GM23338 (cell line): ENCODE measurements at regions not wholly inside any gene's neighbourhood (a gene's known extent, or its start where the extent isn't known, plus 50 kb on each side); places are given as distances from the start of the nearest gene placed in this dataset.
A peak's percentile ranks its signal among the peaks of the same experiment; 100 is the strongest.

Source experiments
- ATAC-seq: fragments of 200-7000 bp; cut with Tn5 transposase; 3 replicates; pipeline ENCODE4 v1.9.1; 2020
- DNase-seq: peaks from one replicate; pipeline ENCODE4 v3.0.0-alpha.2; 2015; ENCODE audit warnings: low spot score
- H2AFZ ChIP-seq: fragments of 200-600 bp; sonication (generic); 2 replicates; pipeline ENCODE4 v1.8.0; 2016; ENCODE audit warnings: antibody characterized with exemption, mild to moderate bottlenecking, moderate library complexity
- H3F3A ChIP-seq: fragments of 200-600 bp; sonication (generic); replicated peaks from 2 replicates; pipeline ENCODE4 v1.8.0; 2017; ENCODE audit warnings: antibody characterized with exemption, mixed run types, low read depth
- H3K27ac ChIP-seq: fragments of 200-600 bp; sonication (generic); 2 replicates; pipeline ENCODE4 v1.6.1; 2016; ENCODE audit warnings: low read depth
- H3K27me3 ChIP-seq: fragments of 200-600 bp; sonication (generic); 2 replicates; pipeline ENCODE4 v1.8.0; 2016; ENCODE audit warnings: mild to moderate bottlenecking, mixed run types, moderate library complexity; ENCODE audit not compliant: insufficient read depth
- H3K36me3 ChIP-seq: fragments of 200-600 bp; sonication (generic); 2 replicates; pipeline ENCODE4 v1.8.0; 2016; ENCODE audit warnings: mild to moderate bottlenecking; ENCODE audit not compliant: insufficient read depth
- H3K4me1 ChIP-seq: fragments of 200-600 bp; sonication (generic); 2 replicates; pipeline ENCODE4 v1.8.0; 2016; ENCODE audit warnings: mild to moderate bottlenecking, moderate library complexity; ENCODE audit not compliant: insufficient read depth
- H3K4me2 ChIP-seq: fragments of 200-600 bp; sonication (generic); 2 replicates; pipeline ENCODE4 v1.7.1; 2017; ENCODE audit warnings: mixed run types
- H3K4me3 ChIP-seq: fragments of 200-600 bp; sonication (generic); 2 replicates; pipeline ENCODE4 v1.6.1; 2016; ENCODE audit warnings: mixed run types
- H3K79me2 ChIP-seq: fragments of 200-600 bp; sonication (generic); replicated peaks from 2 replicates; pipeline ENCODE4 v1.8.0; 2017; ENCODE audit warnings: mild to moderate bottlenecking; ENCODE audit not compliant: insufficient read depth
- H3K9me2 ChIP-seq: fragments of 200-600 bp; sonication (generic); 2 replicates; pipeline ENCODE4 v1.8.0; 2017; ENCODE audit not compliant: insufficient read depth
- H4K20me1 ChIP-seq: fragments of 200-600 bp; sonication (generic); replicated peaks from 2 replicates; pipeline ENCODE4 v1.8.0; 2017; ENCODE audit warnings: mild to moderate bottlenecking; ENCODE audit not compliant: insufficient read depth
- H3K27ac Mint-ChIP-seq: 2 replicates; pipeline ENCODE4 v1.8.0; 2020; ENCODE audit warnings: inconsistent platforms, mild to moderate bottlenecking, moderate library complexity, mixed read lengths
- H3K27me3 Mint-ChIP-seq: 3 replicates; pipeline ENCODE4 v1.8.0; 2022; ENCODE audit warnings: low read depth, mild to moderate bottlenecking, moderate library complexity, mixed read lengths, inconsistent platforms; ENCODE audit not compliant: insufficient read depth, poor library complexity
- H3K36me3 Mint-ChIP-seq: 3 replicates; pipeline ENCODE4 v1.8.0; 2021; ENCODE audit warnings: low read depth, mild to moderate bottlenecking, inconsistent platforms, moderate library complexity, mixed read lengths
- H3K4me1 Mint-ChIP-seq: 3 replicates; pipeline ENCODE4 v1.8.0; 2020; ENCODE audit warnings: mild to moderate bottlenecking, inconsistent platforms, mixed read lengths
- H3K4me3 Mint-ChIP-seq: 3 replicates; pipeline ENCODE4 v1.8.0; 2021; ENCODE audit warnings: moderate library complexity, mild to moderate bottlenecking, inconsistent platforms, mixed read lengths
- H3K9me3 Mint-ChIP-seq: 3 replicates; pipeline ENCODE4 v1.8.0; 2020; ENCODE audit warnings: moderate library complexity, mild to moderate bottlenecking, inconsistent platforms, mixed read lengths
- CREB1 ChIP-seq: fragments of 250-450 bp; sonication (Bioruptor Pico); IDR thresholded peaks from 2 replicates; pipeline ENCODE4 v1.5.0; 2020; ENCODE audit warnings: low read depth, mild to moderate bottlenecking, moderate library complexity
- CTCF ChIP-seq, 2 experiments: fragments of 200-600 bp in 1 of 2; sonication (generic) in 1 of 2; conservative IDR thresholded peaks; 2 replicates each; pipeline versions ENCODE4 v1.5.1 to v1.6.1; 2016 to 2017; ENCODE audit warnings: antibody characterized with exemption in 2 of 2, low read depth in 2 of 2, mild to moderate bottlenecking in 2 of 2, moderate library complexity in 1 of 2
- EZH2 ChIP-seq: fragments of 200-600 bp; sonication (generic); IDR thresholded peaks from one replicate; pipeline ENCODE4 v1.8.0; 2017; ENCODE audit warnings: antibody characterized with exemption, mild to moderate bottlenecking, low read depth; ENCODE audit not compliant: unreplicated experiment
- NANOG ChIP-seq: IDR thresholded peaks from 2 replicates; pipeline ENCODE4 v1.6.1; 2016; ENCODE audit warnings: antibody characterized with exemption, borderline replicate concordance
- REST ChIP-seq: IDR thresholded peaks from one replicate; pipeline ENCODE4 v1.6.1; 2018; ENCODE audit warnings: antibody characterized with exemption; ENCODE audit not compliant: unreplicated experiment
- ZNF114 ChIP-seq: fragments of 250-450 bp; sonication (Bioruptor Pico); IDR thresholded peaks from 2 replicates; pipeline ENCODE4 v1.5.0; 2020; ENCODE audit warnings: mild to moderate bottlenecking, moderate library complexity

- Mint-ChIP-seq H3K27ac (no peak overlapping the region), H3K4me1 (peaks cover 23% of the 10 kb centered on the region), H3K4me3 (no peak overlapping the region), H3K27me3 (peaks cover 2% of the 10 kb centered on the region), H3K9me3 (no peaks in the 10 kb centered on the region), H3K36me3 (no peaks in the 10 kb centered on the region)
- ATAC-seq: peak; percentile 82
- no peak overlapping the region for H3K4me2 ChIP-seq
- H3K9me2 ChIP-seq: no peaks in the 10 kb centered on the region
- peaks cover 23% of the 10 kb centered on the region for H3K4me1 ChIP-seq
- H3F3A ChIP-seq: no peaks in the 10 kb centered on the region
- no peaks in the 10 kb centered on the region for H4K20me1 ChIP-seq
- TF ChIP-seq CTCF (conservative IDR thresholded peaks at IDR 0.05; ENCODE audit: low read depth in 2 of 2) (peak; percentile 80 to 88), EZH2 (no peak), REST (no peak)
- H3K79me2 ChIP-seq: no peaks in the 10 kb centered on the region
- H3K36me3 ChIP-seq: no peaks in the 10 kb centered on the region
- DNase-seq: peak; percentile 75
- no peak overlapping the region for H3K4me3 ChIP-seq
- no peak overlapping the region for H2AFZ ChIP-seq
- H3K27ac ChIP-seq: no peak overlapping the region
- H3K27me3 ChIP-seq: no peaks in the 10 kb centered on the region
These were observed 152.8 kb downstream of the DSC3 start for GRCh38 chr18:30889519-30890301.

- Histone ChIP-seq H3K4me1 (peaks cover 23% of the 10 kb centered on the region), H3K79me2 (no peaks in the 10 kb centered on the region), H3F3A (no peaks in the 10 kb centered on the region), H3K4me3 (no peak overlapping the region), H3K4me2 (no peak overlapping the region), H3K36me3 (no peaks in the 10 kb centered on the region), H2AFZ (no peak overlapping the region), H3K9me2 (no peaks in the 10 kb centered on the region), H3K27ac (no peak overlapping the region), H4K20me1 (no peaks in the 10 kb centered on the region), H3K27me3 (no peaks in the 10 kb centered on the region)
- no peak for ATAC-seq
- no peak for DNase-seq
- H3K4me3 Mint-ChIP-seq: no peak overlapping the region
- H3K4me1 Mint-ChIP-seq: peaks cover 17% of the 10 kb centered on the region
- no peak overlapping the region for H3K27ac Mint-ChIP-seq
- H3K9me3 Mint-ChIP-seq: no peaks in the 10 kb centered on the region
- no peaks in the 10 kb centered on the region for H3K36me3 Mint-ChIP-seq
- H3K27me3 Mint-ChIP-seq: peaks cover 2% of the 10 kb centered on the region
- TF ChIP-seq REST (no peak), ZNF114 (CRISPR knock-in tag) (no peak), CREB1 (CRISPR knock-in tag) (no peak), NANOG (no peak), CTCF (conservative IDR thresholded peaks at IDR 0.05; ENCODE audit: low read depth in 2 of 2) (no peak)
These were observed 154.2 kb downstream of the DSC3 start for GRCh38 chr18:30888344-30888743.
